Endothelial cell of umbilical vein (primary cell): ENCODE measurements at regions not wholly inside any gene's neighbourhood (a gene's known extent, or its start where the extent isn't known, plus 50 kb on each side); places are given as distances from the start of the nearest gene placed in this dataset.

Source experiments
- BruUV-seq: library from RNA; stranded (reverse); fragments of 400-500 nt; replicated peaks from 2 replicates; lab custom pipeline; 2021; lab: Mats Ljungman, UMichigan
- CTCF ChIA-PET: fragments of 300-600, 350-600 bp; sonication (Branson Sonifier 250); formaldehyde crosslinking; loops from one replicate; lab custom pipeline; 2021; ENCODE audit warnings: antibody characterized with exemption, inconsistent platforms; lab: Charles Lee
- POLR2A ChIA-PET: fragments of 300-600, 350-600 bp; sonication (Branson Sonifier 250); formaldehyde crosslinking; loops from one replicate; lab custom pipeline; 2021; ENCODE audit warnings: antibody characterized with exemption, inconsistent platforms; lab: Charles Lee
- DNase-seq: peaks from one replicate; pipeline ENCODE4 v3.0.0-alpha.2; 2011; ENCODE audit warnings: low read depth, low spot score
- FAIRE-seq: peaks from 2 replicates; lab custom pipeline; 2011; peaks lifted over from hg19 to GRCh38; lab: Jason Lieb, UNC
- H2AFZ ChIP-seq: 2 replicates; pipeline ENCODE4 v1.6.0; 2012; ENCODE audit warnings: low read depth, low read length, control low read depth, inconsistent platforms
- H3K27ac ChIP-seq: 2 replicates; pipeline ENCODE4 v1.5.1; 2011; ENCODE audit warnings: low read depth, mild to moderate bottlenecking, control low read depth, low read length, moderate library complexity; ENCODE audit not compliant: insufficient read depth
- H3K27me3 ChIP-seq, 2 experiments: 2 replicates each; pipeline versions ENCODE4 v1.6.0 to v1.6.1; 2011; ENCODE audit warnings: low read length in 2 of 2, mixed read lengths in 1 of 2; ENCODE audit not compliant: control insufficient read depth in 2 of 2, insufficient read depth in 2 of 2
- H3K36me3 ChIP-seq, 2 experiments: 2 replicates in 1 of 2; 3 replicates in 1 of 2; pipeline ENCODE4 v1.5.1; 2011; ENCODE audit warnings: low read length in 2 of 2, mild to moderate bottlenecking in 1 of 2, moderate library complexity in 1 of 2; ENCODE audit not compliant: control insufficient read depth in 2 of 2, insufficient read depth in 2 of 2; ENCODE audit errors: extremely low read depth in 1 of 2
- H3K4me1 ChIP-seq: 3 replicates; pipeline ENCODE4 v1.5.1; 2011; ENCODE audit warnings: mild to moderate bottlenecking, low read length; ENCODE audit not compliant: control insufficient read depth, insufficient read depth; ENCODE audit errors: extremely low read depth
- H3K4me2 ChIP-seq: 2 replicates; pipeline ENCODE4 v1.6.1; 2011; ENCODE audit warnings: low read length, control low read depth, mixed read lengths; ENCODE audit not compliant: insufficient read depth
- H3K4me3 ChIP-seq, 3 experiments: fragments of 200-600 bp in 1 of 3; sonication (generic), shearing (Covaris generic) in 1 of 3; replicated peaks in 1 of 3; 2 replicates each; pipeline ENCODE4 v1.5.1; 2011 to 2016; ENCODE audit warnings: control low read depth in 3 of 3, low read length in 3 of 3, mild to moderate bottlenecking in 2 of 3, inconsistent platforms in 1 of 3, low read depth in 1 of 3, moderate library complexity in 1 of 3; ENCODE audit not compliant: insufficient read depth in 1 of 3
- H3K79me2 ChIP-seq: 2 replicates; pipeline ENCODE4 v1.6.0; 2012; ENCODE audit warnings: low read length, inconsistent platforms; ENCODE audit not compliant: control insufficient read depth, insufficient read depth
- H3K9ac ChIP-seq: replicated peaks from 2 replicates; pipeline ENCODE3; 2011; ENCODE audit warnings: low read length, control low read depth; ENCODE audit not compliant: insufficient read depth; ENCODE audit errors: extremely low read depth
- H3K9me1 ChIP-seq: replicated peaks from 3 replicates; pipeline ENCODE4 v1.6.0; 2011; ENCODE audit warnings: mild to moderate bottlenecking, low read length; ENCODE audit not compliant: control insufficient read depth, insufficient read depth; ENCODE audit errors: extremely low read depth
- H3K9me3 ChIP-seq: replicated peaks from 2 replicates; pipeline ENCODE4 v1.5.1; 2012; ENCODE audit warnings: low read length, inconsistent platforms; ENCODE audit not compliant: control insufficient read depth, insufficient read depth
- H4K20me1 ChIP-seq: replicated peaks from 2 replicates; pipeline ENCODE3; 2011; ENCODE audit warnings: mild to moderate bottlenecking, low read length; ENCODE audit not compliant: control insufficient read depth, insufficient read depth; ENCODE audit errors: extremely low read depth
- CTCF ChIP-seq, 2 donors: IDR thresholded peaks; 1 replicate in 1 of 2; 2 replicates in 1 of 2; pipeline ENCODE4 v1.5.1; 2011; ENCODE audit warnings: low read length in 2 of 2, mild to moderate bottlenecking in 2 of 2, moderate library complexity in 2 of 2, control low read depth in 1 of 2, inconsistent platforms in 1 of 2, low read depth in 1 of 2; ENCODE audit not compliant: insufficient read depth in 1 of 2; ENCODE audit errors: extremely low read depth in 1 of 2
- EZH2 ChIP-seq: IDR thresholded peaks from 2 replicates; pipeline ENCODE4 v1.6.1; 2012; ENCODE audit warnings: borderline replicate concordance, low read depth, mild to moderate bottlenecking, moderate library complexity, low read length, inconsistent platforms; ENCODE audit not compliant: severe bottlenecking
- FOS ChIP-seq: IDR thresholded peaks from 2 replicates; pipeline ENCODE4 v1.6.1; 2011; ENCODE audit warnings: mild to moderate bottlenecking, low read length, moderate library complexity, borderline replicate concordance; ENCODE audit not compliant: insufficient read depth
- GATA2 ChIP-seq: IDR thresholded peaks from 2 replicates; pipeline ENCODE4 v1.7.0; 2011; ENCODE audit warnings: low read depth, mild to moderate bottlenecking, moderate library complexity, mixed read lengths, low read length; ENCODE audit not compliant: insufficient read length, insufficient read depth
- JUN ChIP-seq: IDR thresholded peaks from 2 replicates; pipeline ENCODE4 v1.6.1; 2011; ENCODE audit warnings: borderline replicate concordance, low read depth; ENCODE audit not compliant: insufficient read length, insufficient read depth
- MAX ChIP-seq: IDR thresholded peaks from 2 replicates; pipeline ENCODE4 v1.6.1; 2011; ENCODE audit not compliant: insufficient read depth, insufficient read length
- MYC ChIP-seq: IDR thresholded peaks from one replicate; pipeline ENCODE4 v1.6.1; 2011; ENCODE audit warnings: mild to moderate bottlenecking, low read depth, low read length
- POLR2A ChIP-seq: IDR thresholded peaks from 2 replicates; pipeline ENCODE4 v1.6.1; 2012; ENCODE audit warnings: low read depth, mild to moderate bottlenecking, control low read depth, low read length
- POLR2AphosphoS5 ChIP-seq: IDR thresholded peaks from 2 replicates; pipeline ENCODE4 v1.6.1; 2012; ENCODE audit warnings: low read depth, mild to moderate bottlenecking, control low read depth, low read length, moderate library complexity; ENCODE audit not compliant: insufficient read depth
- dilution Hi-C: fragments of 300-500 bp; cut with MboI; formaldehyde crosslinking; loops from one replicate; pipeline ENCODE4 v1.15.0; 2019; ENCODE audit warnings: low sequenced_read_pairs; ENCODE audit not compliant: extremely low pct_ligation_motif_present
- intact Hi-C: fragments of 100-400 bp; cut with micrococcal nuclease; formaldehyde crosslinking; loops from one replicate; pipeline ENCODE4 v1.10.0; 2022

GRCh38 chr7:11985376-11985775 is 153.4 kb upstream of the THSD7A start:
- Histone ChIP-seq H3K79me2 (no peaks in the 10 kb centered on the region), H3K9me3 (no peaks in the 10 kb centered on the region), H3K4me1 (no peaks in the 10 kb centered on the region), H3K27ac (no peak overlapping the region), H3K36me3 (no peaks in the 10 kb centered on the region), H2AFZ (no peak overlapping the region), H3K9ac (no peak overlapping the region), H3K4me3 (no peak overlapping the region), H3K27me3 (no peaks in the 10 kb centered on the region), H3K9me1 (no peaks in the 10 kb centered on the region), H4K20me1 (no peaks in the 10 kb centered on the region), H3K4me2 (no peak overlapping the region)
- ChIA-PET CTCF (no interaction called here), POLR2A (no interaction called here)
- DNase-seq: no peak
- no TSS peak for BruUV-seq
- intact Hi-C loops: no loop called here
- dilution Hi-C loops: no loop called here
- no peak for TF ChIP-seq GATA2
- TF ChIP-seq MAX: no peak
- TF ChIP-seq CTCF (IDR thresholded peaks at IDR 0.05; ENCODE audit: extremely low read depth in 1 of 2, insufficient read depth in 1 of 2, low read depth in 1 of 2, low read length in 2 of 2): no peak
- TF ChIP-seq POLR2A: no peak
- no peak for TF ChIP-seq FOS
- no peak for TF ChIP-seq JUN
- no peak for TF ChIP-seq MYC
- no peak for TF ChIP-seq POLR2AphosphoS5
- TF ChIP-seq EZH2: no peak
- FAIRE-seq: no peak
